A549 (cell line): ENCODE measurements at regions not wholly inside any gene's neighbourhood (a gene's known extent, or its start where the extent isn't known, plus 50 kb on each side); places are given as distances from the start of the nearest gene placed in this dataset.
"Not testable (repeated sequence)": the region's sequence is repeated elsewhere in the genome, so short reads cannot be mapped to it uniquely, and the experiment has no call there.

Source experiments
- CTCF ChIP-seq: fragments of >200 bp; sonication (Bioruptor Twin); formaldehyde crosslinking; IDR thresholded peaks from 3 replicates; pipeline ENCODE4 v1.5.1; 2016
- POLR2A ChIP-seq: IDR thresholded peaks from 2 replicates; pipeline ENCODE4 v1.6.1; 2012; ENCODE audit warnings: mild to moderate bottlenecking, low read length
- SREBF2 ChIP-seq: fragments of 450-650 bp; IDR thresholded peaks from 2 replicates; pipeline ENCODE4 v1.6.1; 2014; ENCODE audit warnings: mild to moderate bottlenecking, moderate library complexity

- TF ChIP-seq SREBF2, POLR2A, CTCF: not testable (repeated sequence)
Observed at GRCh38 chr9:66267684-66268083, 530.7 kb downstream of the FOXD4L4 start.
